Right cardiac atrium (tissue), 5 donors: ENCODE measurements at regions not wholly inside any gene's neighbourhood (a gene's known extent, or its start where the extent isn't known, plus 50 kb on each side); places are given as distances from the start of the nearest gene placed in this dataset.
"Not testable (repeated sequence)": the region's sequence is repeated elsewhere in the genome, so short reads cannot be mapped to it uniquely, and the experiment has no call there.

Experiments
- ATAC-seq, 2 donors: fragments of 200-7000 bp; cut with Tn5 transposase; one replicate each; pipeline versions ENCODE4 v1.8.0 to v1.9.1; 2020; ENCODE audit warnings: moderate library complexity in 2 of 2, mild to moderate bottlenecking in 1 of 2
- DNase-seq, 3 donors: peaks; one replicate each; pipeline ENCODE4 v3.0.0-alpha.2; 2020
- H3K27ac ChIP-seq: one replicate; pipeline ENCODE4 v1.5.1; 2013; ENCODE audit warnings: mild to moderate bottlenecking, low read length, control low read depth, moderate library complexity
- H3K27me3 ChIP-seq: one replicate; pipeline ENCODE4 v1.6.1; 2013; ENCODE audit not compliant: control insufficient read depth, insufficient read depth
- H3K4me1 ChIP-seq: one replicate; pipeline ENCODE4 v1.6.1; 2013; ENCODE audit warnings: low read length; ENCODE audit not compliant: control insufficient read depth, insufficient read depth
- H3K4me3 ChIP-seq: one replicate; pipeline ENCODE4 v1.5.1; 2013; ENCODE audit warnings: low read length, control low read depth
- H3K9me3 ChIP-seq: one replicate; pipeline ENCODE4 v1.6.1; 2013; ENCODE audit warnings: low read length; ENCODE audit not compliant: control insufficient read depth
- WGBS: extraction: QIAGEN DNeasy Blood & Tissue Kit; methylation state at CpG from one replicate; pipeline ENCODE4 v1.1.7; 2013; 5-methylcytosine and 5-hydroxymethylcytosine counted together
- intact Hi-C, 4 donors: fragments of 100-400 bp; cut with DNase I; formaldehyde crosslinking; loops; one replicate each; pipeline versions ENCODE4 v1.11.0 to v1.14.0; 2022 to 2023
- donor health status: healthy with polysubstance abuse.
- donor health status: DM: no; HTN: yes; CAD: no.
- donor health status: DM: no; HTN: no; CAD: no.
- donor health status: DM: no; HTN: yes; CAD: no; lungs with severe emphysema.
- donor health status: DM: yes; HTN: yes; CAD: no.

- H3K27ac ChIP-seq, ATAC-seq, H3K9me3 ChIP-seq, H3K27me3 ChIP-seq, intact Hi-C loops, H3K4me1 ChIP-seq, H3K4me3 ChIP-seq, DNase-seq: not testable (repeated sequence)
These were observed 152.1 kb upstream of the PRSS12 start for GRCh38 chr4:118504927-118505326.

- H3K4me1 ChIP-seq, DNase-seq, ATAC-seq, intact Hi-C loops, H3K9me3 ChIP-seq, H3K27me3 ChIP-seq, H3K4me3 ChIP-seq, H3K27ac ChIP-seq: not testable (repeated sequence)
- 76% methylated on average over 3 of the region's 3 CpGs for WGBS
These were observed 152.7 kb upstream of the PRSS12 start for GRCh38 chr4:118505491-118505890.

- intact Hi-C loops, ATAC-seq, H3K27ac ChIP-seq, H3K9me3 ChIP-seq, H3K27me3 ChIP-seq, H3K4me1 ChIP-seq, H3K4me3 ChIP-seq, DNase-seq: not testable (repeated sequence)
- 54% methylated on average over 3 of the region's 3 CpGs for WGBS
These were observed 160.1 kb upstream of the PRSS12 start for GRCh38 chr4:118512870-118513269.

- ATAC-seq, H3K4me3 ChIP-seq, H3K27ac ChIP-seq, intact Hi-C loops, H3K27me3 ChIP-seq, H3K9me3 ChIP-seq, H3K4me1 ChIP-seq, DNase-seq: not testable (repeated sequence)
- WGBS = 73% methylated on average over 2 of the region's 3 CpGs
These were observed 161.5 kb upstream of the PRSS12 start for GRCh38 chr4:118514332-118514731.

GRCh38 chr4:118516107-118516506 is 163.3 kb upstream of the PRSS12 start:
- H3K27me3 ChIP-seq, H3K4me3 ChIP-seq, H3K4me1 ChIP-seq, intact Hi-C loops, ATAC-seq, DNase-seq, H3K9me3 ChIP-seq, H3K27ac ChIP-seq: not testable (repeated sequence)
- WGBS = 33% methylated on average over 1 of the region's 1 CpG

GRCh38 chr4:118530107-118530506 is 155.1 kb upstream of the METTL14 start:
- H3K27ac ChIP-seq, ATAC-seq, DNase-seq, intact Hi-C loops, H3K4me1 ChIP-seq, H3K9me3 ChIP-seq, H3K27me3 ChIP-seq, H3K4me3 ChIP-seq: not testable (repeated sequence)
- WGBS = 67% methylated on average over 2 of the region's 2 CpGs

- ATAC-seq, H3K27me3 ChIP-seq, intact Hi-C loops, DNase-seq, H3K27ac ChIP-seq, H3K4me3 ChIP-seq, H3K4me1 ChIP-seq, H3K9me3 ChIP-seq: not testable (repeated sequence)
These were observed 153.2 kb upstream of the METTL14 start for GRCh38 chr4:118531947-118532346.

- 74% methylated on average over 3 of the region's 3 CpGs for WGBS
- H3K4me1 ChIP-seq, H3K9me3 ChIP-seq, intact Hi-C loops, H3K4me3 ChIP-seq, DNase-seq, H3K27ac ChIP-seq, ATAC-seq, H3K27me3 ChIP-seq: not testable (repeated sequence)
These were observed 149.4 kb upstream of the METTL14 start for GRCh38 chr4:118535788-118536187.

GRCh38 chr4:118539412-118540077 is 145.6 kb upstream of the METTL14 start:
- H3K4me3 ChIP-seq, H3K4me1 ChIP-seq, DNase-seq, ATAC-seq, H3K27me3 ChIP-seq, intact Hi-C loops, H3K27ac ChIP-seq, H3K9me3 ChIP-seq: not testable (repeated sequence)
- 42% methylated on average over 2 of the region's 2 CpGs for WGBS

GRCh38 chr4:118556576-118556975 is 128.6 kb upstream of the METTL14 start:
- intact Hi-C loops, DNase-seq, H3K27ac ChIP-seq, H3K4me1 ChIP-seq, H3K9me3 ChIP-seq, H3K4me3 ChIP-seq, H3K27me3 ChIP-seq, ATAC-seq: not testable (repeated sequence)
- 80% methylated on average over 7 of the region's 7 CpGs for WGBS

GRCh38 chr4:118557298-118557851 is 127.8 kb upstream of the METTL14 start:
- Histone ChIP-seq H3K9me3 (no peaks in the 10 kb centered on the region), H3K4me3 (no peak overlapping the region), H3K4me1 (no peaks in the 10 kb centered on the region), H3K27ac (no peak overlapping the region), H3K27me3 (no peaks in the 10 kb centered on the region)
- no peak for ATAC-seq
- WGBS = 62% methylated on average over 8 of the region's 8 CpGs
- intact Hi-C loops = no loop called here
- no peak for DNase-seq

- WGBS = 75% methylated on average over 5 of the region's 7 CpGs
- H3K27me3 ChIP-seq, H3K4me1 ChIP-seq, H3K9me3 ChIP-seq, H3K27ac ChIP-seq, DNase-seq, H3K4me3 ChIP-seq, ATAC-seq, intact Hi-C loops: not testable (repeated sequence)
These were observed 127.0 kb upstream of the METTL14 start for GRCh38 chr4:118558188-118558587.
